OCI-LY7 (cell line): ENCODE measurements at regions not wholly inside any gene's neighbourhood (a gene's known extent, or its start where the extent isn't known, plus 50 kb on each side); places are given as distances from the start of the nearest gene placed in this dataset.

Source experiments
- CTCF ChIP-seq: fragments of 200-600 bp; sonication (generic); conservative IDR thresholded peaks from 2 replicates; pipeline ENCODE4 v1.5.1; 2014; ENCODE audit warnings: mild to moderate bottlenecking, antibody characterized with exemption, low read length, moderate library complexity, mixed read lengths
- EZH2phosphoT487 ChIP-seq: fragments of 200-600 bp; sonication (generic); IDR thresholded peaks from 2 replicates; pipeline ENCODE4 v1.6.1; 2018; ENCODE audit warnings: low read depth, borderline replicate concordance, mild to moderate bottlenecking, mixed run types, antibody characterized with exemption, low read length, moderate library complexity, mixed read lengths

GRCh38 chr5:33049842-33050241, 338.7 kb downstream of the NPR3 start:
- TF ChIP-seq CTCF (no peak), EZH2phosphoT487 (no peak)
